ENCODE measurements at regions not wholly inside any gene's neighbourhood (a gene's known extent, or its start where the extent isn't known, plus 50 kb on each side); places are given as distances from the start of the nearest gene placed in this dataset.
A peak's percentile ranks its signal among the peaks of the same experiment; 100 is the strongest.
"Not testable (repeated sequence)": the region's sequence is repeated elsewhere in the genome, so short reads cannot be mapped to it uniquely, and the experiment has no call there.

DNA sequence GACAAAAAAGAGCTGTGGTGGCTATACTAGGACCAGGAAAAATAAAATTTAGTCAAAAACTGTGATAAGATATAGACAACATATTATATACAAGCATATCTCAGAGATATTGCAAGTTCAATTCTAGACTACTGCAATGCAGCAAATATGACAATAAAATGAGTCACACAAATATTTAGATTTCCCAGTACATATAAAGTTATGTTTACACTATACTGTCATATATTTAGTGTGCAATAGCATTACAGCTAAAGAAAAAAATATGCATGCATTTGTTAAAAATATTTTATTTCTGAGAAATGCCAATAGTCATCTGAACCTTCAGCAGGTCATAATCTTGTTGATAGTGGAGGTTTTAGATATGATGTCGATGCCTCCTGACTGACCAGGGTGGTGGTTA, 72.1 kb downstream of the AKR1C4 start:
- DNase-seq: no peak

DNA sequence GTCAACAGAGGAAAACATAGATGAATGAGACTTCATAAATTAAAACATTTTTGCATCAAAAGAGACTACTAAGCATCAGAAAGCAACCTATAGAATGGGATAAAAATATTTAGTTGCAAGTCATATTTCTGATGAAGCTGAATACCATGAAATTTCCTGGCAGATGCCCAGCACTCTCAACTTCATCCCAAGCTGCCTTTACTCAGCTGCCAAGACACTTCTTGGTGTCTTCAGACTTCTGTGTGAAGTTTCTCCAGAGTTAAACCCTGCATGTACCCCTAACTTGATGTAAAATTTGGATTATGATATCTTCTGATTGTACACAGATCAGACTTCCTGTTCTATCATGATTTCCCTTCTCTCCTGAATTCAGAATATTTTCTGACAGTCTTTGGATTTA, 73.2 kb downstream of the AKR1C4 start:
- DNase-seq: no peak

DNA sequence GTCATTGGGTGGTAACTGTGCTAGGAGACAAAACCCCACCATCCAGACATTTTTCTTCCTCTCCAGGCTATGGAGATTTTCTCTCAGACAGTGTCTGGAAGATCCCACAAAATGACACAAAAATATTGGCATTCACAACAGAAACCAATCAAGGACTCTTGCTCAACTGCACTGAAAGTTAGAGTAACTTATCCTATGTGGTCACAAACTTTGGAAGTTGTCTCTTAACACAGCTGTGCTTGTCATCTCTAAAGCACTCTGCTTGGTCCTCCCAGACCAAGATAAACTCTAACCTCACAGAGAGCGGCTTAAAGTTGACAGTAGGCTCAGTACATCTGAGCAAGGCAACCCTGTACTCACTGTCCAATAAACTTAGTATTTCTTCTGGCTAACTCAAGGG, 74.9 kb downstream of the AKR1C4 start:
- DNase-seq: no peak

DNA sequence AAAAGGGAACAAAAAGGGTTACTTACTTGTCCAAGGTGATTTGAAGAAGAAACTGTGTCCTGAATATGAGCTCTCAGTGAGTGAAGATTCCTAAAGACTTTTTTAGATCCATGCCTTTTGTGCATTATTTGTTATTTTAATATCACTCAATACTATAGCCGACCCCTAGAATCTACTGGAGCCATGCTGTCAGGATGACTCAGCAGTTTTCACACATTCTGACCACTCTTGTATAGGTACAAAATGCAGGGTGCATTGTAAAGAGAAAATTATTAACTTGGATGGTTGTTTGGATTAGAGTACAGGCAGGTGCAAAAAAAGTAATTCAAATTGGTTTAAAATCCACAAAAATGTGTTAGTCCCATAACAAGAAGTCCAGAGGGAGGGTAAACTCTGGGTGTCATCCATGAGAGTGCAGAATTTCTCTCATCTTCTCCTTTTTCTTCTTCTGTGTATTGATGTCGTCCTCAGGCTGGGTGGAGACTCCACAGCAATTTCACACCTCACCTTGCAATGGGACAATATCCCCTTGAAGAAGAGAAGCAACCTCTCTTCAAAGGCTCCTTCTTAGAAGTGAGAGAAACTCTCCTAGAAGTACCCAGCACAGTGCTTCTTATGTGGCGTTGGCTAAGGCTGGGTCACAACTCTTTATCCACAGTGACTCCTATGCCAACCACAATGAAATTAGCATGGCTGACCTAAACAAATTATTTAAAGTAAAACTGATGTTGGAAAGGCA, 75.6 kb downstream of the AKR1C4 start:
- DNase-seq: no peak

DNA sequence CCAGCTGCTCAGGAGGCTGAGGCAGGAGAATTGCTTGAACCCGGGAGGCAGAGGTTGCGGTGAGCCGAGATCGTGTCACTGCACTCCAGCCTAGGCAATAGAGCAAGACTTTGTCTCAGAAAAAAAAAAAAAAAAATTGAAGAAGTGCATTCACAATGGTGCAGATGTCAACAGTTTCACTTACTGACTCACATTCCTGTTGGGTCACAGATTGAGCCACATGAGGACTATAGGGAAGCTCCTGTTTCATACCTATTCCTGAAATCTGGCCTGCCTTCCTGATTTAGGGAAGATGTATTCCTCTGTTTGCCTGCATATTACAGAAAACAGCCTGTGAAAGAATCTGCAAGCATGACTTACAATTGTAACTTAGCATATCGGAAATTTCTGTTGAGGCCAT, 78.2 kb downstream of the AKR1C4 start:
- no peak for DNase-seq

DNA sequence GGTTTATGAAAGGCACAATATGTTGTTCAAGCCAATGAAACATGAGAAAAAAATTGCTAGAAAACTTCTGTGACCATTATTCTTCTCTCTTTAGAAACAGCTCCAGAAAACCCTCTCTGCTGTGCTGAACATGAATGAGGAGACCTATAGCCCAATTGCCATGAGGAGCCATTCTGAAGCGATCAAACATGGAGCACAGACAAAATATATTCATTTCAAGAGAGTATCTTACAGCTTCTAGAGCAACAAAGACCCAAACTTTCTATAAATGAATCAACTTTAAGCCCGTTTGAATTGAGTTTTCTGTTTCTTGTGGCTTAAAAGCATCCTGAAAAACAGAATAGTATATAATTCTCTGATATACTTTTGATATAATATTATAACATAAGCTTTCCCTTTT, 83.4 kb upstream of the UCN3 start:
- DNase-seq: no peak

DNA sequence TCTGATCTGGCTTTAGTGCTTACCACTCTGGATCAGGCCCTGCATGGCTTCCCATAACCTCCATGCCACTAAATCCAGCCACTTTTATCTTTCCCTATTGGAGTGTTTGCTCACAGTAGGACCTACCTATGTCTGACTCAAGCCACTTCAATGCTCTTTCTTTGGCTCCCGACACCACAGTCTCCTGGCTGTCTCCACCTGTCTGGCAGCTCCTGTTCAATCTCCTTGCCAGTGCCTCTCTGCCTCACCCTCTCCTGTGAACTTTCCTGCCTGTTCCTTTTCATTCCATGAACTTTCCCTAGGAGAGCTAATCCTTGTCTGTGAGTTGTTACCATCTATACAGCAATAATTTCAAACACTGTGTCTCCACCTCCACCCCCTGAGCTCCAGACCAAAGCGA, 82.6 kb upstream of the UCN3 start:
- DNase-seq: no peak

DNA sequence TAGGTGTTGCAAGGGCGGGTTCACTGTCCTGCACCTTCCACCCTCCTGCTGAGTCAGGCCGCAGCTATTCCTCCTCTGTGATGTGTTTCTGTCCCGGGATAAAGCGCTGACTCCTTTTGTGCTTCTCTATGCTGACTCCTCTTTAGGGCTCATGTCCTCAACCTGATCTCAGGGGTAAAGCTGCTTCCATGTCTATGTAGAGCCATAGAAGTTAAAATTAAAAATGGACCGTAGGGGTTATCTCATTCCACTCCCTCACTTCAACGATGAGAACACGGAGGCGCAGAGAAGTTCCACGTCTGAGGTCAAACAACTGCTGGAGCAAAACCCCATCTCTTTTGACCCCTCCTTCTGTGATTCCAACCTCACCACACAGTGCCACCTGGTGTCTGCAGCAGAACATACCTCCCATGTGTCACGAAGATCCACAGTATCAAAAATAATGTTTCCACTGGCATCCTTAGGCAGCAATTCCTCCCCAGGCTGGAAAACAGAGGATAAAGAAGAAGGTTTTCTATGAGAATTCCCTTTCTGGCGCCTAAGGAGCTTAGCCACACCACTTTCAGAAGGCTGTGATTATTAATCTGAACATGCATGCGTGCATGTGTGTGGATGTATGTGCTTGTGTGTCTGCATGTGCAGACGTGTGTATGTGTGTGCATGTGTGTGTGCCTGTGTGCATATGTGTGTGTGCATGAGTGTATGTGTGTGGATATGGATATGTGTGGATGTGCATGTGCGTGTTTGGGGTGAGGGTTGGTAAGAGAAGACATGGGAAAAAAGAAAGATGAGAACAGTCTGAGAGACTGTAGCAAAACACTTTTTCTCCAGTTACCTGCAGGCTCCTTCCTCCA, 81.2 kb upstream of the UCN3 start:
- peak; percentile 20 for DNase-seq

DNA sequence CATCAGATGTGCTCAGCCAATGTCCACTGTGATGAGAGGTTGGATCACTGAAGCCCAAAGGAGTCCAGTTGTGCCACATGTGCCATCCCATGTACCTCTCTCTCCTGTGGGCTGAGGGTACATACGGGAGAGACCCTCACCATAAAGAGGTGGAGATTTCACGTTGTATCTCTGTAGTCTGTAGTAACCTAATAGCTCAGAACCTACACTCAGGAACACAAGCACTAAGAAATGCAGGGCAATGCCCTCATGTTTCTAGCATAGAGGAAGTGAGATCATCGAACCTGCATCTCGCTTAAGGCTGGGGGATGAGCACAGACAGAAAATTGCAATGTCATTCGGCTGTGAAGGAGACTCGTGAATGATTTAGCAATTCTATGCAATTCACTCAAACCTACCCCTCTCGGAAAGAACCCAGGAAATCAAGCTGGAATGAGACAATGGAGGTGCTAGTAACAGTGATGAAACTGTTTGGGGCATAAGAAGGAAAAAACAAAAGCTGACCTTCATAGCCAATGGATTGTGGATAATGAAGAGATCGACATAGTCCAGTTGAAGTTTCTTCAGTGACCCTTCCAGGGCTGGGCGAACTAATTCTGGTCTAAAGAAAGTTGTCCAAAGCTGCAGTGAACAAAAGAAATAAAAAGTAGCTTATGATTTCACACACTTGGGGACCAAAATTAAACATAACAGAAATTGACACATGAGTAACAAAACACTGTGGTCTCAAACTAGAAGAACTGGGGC, 80.3 kb upstream of the UCN3 start:
- DNase-seq: no peak

DNA sequence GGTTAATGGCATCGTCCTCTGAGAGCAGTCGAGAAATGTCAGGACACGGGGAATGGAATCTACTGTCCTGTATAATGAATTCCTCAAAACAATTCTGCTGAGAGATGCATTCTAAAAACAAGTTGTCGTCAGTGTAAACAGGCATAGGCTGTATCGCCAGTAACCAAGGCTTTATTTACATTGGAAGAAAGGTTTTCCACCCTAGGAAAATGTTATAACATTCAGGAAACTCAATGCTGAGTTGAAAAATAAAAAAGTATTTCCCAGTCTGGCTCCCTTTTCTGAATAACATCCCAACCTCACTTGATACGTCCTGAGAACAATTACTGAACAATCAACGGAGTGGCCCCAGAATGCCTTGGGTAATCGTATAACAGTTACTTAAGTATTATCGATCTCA, 79.6 kb upstream of the UCN3 start:
- DNase-seq: no peak

DNA sequence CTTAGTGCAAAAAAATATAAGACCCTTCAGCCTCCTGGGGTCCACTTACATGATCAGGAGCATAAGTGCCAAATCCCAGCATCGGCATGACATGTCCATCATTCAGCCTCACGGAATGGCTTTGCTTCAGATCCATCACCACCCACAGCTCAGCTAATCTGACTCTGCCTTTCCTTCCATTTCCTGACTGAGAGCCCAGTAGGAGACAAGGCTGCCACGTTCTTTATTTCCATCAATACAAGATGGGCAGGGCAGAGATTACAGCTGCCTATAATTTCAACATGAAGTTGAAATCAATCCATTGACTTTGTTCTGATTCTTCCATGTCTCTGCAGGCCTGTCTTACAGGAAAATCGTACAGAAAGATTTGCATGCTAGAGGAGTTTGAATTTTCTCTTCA, 76.4 kb upstream of the UCN3 start:
- DNase-seq: no peak

DNA sequence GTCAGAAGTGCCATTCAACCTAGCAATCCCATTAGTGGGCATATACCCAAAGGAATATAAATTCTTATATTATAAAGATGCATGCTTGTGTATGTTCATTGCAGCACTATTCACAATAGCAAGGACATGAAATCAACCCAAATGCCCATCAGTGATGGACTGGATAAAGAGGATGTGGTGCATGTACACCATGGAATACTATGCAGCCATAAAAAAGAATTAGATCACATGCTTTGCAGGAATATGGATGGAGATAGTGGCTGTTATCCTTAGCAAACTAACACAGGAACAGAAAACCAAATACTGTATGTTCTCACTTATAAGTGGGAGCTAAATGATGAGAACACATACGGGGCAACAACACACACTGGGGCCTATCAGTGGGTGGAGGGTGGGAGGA, 75.5 kb upstream of the UCN3 start:
- DNase-seq: not testable (repeated sequence)

DNA sequence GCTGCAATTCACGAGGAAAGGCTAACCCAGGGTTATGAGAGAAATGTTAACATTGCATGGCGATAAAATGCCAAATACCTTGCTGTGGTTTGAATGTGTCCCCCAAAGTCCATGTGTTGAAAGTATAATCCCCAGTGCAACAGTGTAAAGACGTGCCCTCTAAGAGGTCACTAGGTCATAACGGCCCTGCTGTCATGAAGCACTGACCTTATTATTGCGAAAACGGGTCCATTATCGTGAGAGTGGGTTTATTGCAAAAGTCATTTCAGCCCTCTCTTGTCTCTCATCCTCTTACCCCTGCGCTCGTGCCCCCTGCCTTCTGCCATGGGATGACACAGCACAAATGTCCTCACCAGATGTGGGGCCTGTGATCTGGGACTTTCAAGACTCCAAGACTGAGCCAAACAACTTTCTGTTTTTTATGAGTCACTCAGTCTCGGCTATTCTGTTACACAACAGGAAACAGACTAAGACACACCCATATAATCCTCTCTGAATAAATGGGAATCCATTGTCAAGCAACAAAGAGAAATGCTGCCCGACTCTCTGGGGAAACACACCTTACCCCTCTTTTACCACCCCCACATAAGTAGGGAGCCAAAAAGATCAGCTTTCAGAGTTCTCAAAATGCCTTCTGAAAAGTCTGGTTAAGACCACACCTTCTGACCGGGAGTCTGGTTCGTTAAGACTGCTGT, 73.1 kb upstream of the UCN3 start:
- no peak for DNase-seq

DNA sequence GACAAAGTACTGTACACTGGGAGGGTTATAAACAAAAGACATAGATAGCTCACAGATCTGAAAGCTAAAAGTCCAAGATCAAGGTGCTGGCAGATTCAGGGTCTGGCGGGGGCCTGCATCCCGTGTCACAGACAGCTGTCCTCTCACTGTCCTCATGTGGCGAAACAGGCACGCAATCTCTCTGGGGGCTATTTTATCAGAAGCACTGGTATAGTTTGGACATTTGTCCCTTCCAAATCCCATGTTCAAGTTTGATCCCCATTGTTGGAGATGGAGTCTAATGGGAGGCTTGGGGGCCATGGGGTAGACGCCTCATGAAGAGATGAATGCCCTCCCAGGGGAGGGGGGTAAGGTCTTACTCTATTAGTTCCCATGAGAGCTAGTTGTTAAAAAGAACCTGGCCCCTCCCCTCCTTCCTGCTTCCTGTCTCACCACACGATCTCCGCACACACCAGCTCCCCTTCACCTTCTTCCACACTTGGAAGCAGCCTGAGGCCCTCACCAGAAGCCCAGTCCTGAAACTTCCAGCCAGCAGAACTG, 72.5 kb upstream of the UCN3 start:
- no peak for DNase-seq

DNA sequence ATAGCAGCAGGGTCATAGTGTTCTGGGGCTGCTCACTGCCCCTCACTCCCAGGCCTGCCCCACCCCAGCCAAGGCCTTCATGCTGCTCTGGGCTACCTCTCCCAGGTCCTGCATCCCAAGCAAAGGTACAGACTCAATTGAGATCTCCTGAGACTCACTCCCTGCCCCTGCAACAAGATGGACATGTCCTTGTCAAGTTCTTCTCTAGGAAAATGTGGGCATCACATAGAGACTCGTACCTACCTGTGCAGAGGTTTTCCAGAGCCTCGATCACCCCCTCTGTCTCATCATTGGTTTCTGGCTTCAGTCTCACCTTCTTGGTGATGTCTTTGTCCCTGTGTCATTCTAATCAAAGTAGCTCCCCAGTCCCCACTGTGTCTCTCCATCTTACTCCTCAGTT, 71.8 kb upstream of the UCN3 start:
- not testable (repeated sequence) for DNase-seq

DNA sequence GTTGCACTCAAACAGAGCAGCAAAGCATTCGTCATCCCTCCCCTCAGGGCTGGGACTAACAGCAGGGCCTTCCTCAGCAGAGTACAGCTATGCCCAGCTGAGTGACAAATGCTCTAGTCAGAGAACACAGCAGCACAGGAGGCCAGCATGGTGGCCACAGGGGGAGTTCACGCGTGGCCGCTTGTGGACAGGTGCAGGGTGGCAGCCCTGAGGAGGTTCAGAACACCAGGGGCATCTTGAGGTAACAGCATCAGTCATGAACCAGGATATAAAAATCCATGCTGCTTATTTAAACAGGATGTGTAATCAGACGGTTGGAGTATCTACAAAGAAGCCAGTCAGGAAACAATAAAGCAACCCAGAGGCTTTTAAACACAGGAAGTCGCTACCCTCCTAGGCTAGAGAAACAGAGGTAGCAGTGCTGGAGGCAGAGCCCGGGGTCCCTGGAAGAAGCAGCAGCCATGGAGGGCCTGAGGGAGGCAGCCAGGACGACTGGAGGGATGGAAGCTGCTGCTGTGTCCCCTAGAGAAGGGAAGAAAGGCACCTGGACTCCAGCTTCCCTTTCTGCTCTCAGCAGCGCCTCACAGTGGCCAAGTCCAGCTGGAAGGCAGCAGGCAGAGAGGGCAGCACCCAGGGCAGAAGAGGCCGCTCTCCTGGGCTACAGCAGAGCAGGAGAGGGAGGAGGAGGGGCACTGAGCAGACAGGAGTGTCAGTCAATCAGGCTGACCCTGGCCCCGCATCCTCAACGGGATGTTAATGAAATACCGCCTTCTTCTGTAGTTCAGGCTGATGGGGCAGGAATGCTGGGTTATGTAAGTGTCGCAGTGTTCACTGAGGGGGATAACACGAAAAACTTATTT, 70.8 kb upstream of the UCN3 start:
- peak; percentile 11 for DNase-seq

DNA sequence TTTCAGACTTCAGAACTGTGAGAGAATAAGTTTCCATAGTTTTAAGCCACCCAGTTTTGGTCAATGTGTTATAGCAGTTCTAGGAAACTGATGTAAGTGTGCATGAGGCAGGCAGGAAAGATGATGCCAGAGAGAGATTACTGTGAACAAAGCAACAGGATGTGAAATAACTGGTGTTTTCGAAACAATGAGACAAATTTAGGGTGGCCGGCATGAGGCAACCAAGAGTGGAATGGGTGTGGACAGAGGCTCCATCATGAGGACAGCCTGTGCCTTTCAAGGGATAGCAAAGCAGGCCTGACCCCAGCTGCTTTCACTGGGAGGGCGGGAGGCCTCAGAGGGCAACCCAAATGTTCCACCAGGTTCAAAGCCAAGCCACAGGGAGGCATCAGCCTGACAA, 67.3 kb upstream of the UCN3 start:
- DNase-seq: no peak

DNA sequence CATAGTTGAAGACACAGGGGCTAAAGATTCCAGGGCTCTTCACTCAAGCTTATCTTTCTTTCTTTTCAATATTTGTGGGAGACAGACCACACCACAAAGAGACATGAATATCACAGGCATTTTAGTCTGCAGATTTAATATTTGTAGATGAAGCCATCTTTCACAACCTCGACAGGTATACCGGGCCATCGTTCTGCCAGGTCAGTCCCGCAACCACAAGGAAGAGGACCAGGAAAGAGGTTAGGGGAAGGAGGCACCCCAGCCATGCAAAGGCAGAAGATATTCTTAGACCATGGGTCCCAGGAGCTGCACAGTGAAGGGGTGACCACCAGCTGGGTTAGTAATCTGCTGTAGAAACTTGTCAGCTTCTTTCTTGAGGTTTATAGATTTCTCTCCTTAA, 66.8 kb upstream of the UCN3 start:
- no peak for DNase-seq

DNA sequence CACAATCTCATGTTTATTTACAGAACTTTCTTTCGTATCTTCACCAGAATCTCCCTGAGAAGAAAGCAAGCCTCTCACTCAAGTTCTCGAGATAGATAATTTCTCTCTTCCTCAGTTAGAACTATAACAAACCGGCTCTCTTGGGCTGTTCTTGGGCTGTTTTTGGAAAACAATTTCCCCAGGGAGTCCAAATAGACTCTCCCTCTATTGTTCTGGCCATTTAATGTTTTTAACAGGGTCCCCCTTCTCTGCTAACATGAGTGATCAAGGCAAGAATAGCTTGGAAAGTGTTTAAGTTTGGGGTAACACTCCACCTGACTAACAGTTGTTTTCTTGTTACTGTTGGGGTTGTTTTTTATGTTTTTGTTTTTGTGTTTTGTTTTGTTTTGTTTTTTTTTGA, 64.8 kb upstream of the UCN3 start:
- DNase-seq: no peak

DNA sequence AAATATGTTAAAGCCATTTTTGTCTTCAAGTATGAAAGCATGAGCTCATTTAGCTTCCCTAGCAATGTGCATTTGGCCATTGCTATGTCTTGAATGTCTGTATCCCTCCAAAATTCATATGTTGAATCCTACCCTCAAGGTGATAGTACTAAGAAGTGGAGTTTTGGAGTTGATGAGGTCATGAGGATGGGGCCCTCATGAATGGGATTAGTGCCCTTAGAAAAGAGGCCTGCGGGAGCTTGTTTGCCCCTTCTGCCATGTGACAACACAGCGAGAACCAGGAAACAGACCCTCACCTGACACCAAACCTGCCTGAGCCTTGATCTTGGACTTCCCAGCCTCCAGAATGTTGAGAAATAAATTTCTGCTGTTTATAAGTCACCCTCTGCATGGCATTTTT, 61.3 kb upstream of the UCN3 start:
- DNase-seq: no peak

DNA sequence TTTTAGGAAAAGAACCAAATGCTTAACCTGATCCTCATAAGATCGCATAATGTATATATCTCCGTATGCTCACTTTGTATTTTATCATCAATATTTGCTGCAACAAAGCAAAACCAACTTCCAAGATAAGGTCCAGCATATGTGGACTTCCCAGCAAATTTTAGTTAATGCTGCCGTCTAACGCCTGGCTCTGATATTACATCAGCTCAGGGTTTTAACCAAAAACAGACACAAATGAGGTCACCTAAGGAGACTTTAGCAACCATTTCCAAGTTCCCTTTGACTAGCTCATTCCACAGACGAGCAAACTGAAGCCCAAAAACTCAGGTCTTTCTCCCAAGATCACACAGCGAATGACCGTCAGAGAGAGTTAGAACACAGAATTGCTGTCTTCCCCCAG, 59.4 kb upstream of the UCN3 start:
- DNase-seq: no peak

DNA sequence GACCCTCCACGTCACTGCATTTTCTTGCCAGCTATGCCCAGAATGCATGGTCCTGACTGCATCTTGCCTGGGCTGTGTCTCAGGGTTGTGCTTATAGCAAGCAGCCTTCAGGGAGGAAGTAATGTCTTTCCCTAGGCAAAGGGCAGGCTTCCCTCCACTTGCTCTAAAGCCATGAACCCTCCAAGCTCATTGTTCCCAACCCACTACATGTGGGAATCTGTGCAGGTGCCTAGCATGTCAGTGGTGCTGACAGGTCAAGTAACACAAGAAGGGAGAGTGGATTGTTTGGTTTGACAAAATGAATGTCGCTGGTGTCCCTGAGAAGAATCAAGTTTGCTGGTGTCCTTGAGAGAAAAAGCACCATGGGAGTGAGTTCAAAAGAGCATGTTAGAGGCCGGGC, 53.9 kb upstream of the UCN3 start:
- no peak for DNase-seq

Measured in NCI-H526 treated with DMSO at 0.1 percent for 48 hours (cell line).